Activated T-helper 2 cell treated with anti-CD3 and anti-CD28 coated beads, Interferon-gamma antibody, Interleukin-2, Interleukin-4, amounts not matched to agents 10 μg/mL and 5 μg/mL and 100 μg/mL, durations not matched to agents 14 hours and 24 hours and 36 hours (primary cell): ENCODE measurements at regions not wholly inside any gene's neighbourhood (a gene's known extent, or its start where the extent isn't known, plus 50 kb on each side); places are given as distances from the start of the nearest gene placed in this dataset.

Experiments used
- DNase-seq: peaks from one replicate; pipeline ENCODE4 v3.0.0; 2021; ENCODE audit warnings: low spot score
- H3K27ac Mint-ChIP-seq: one replicate; pipeline ENCODE4 v1.8.0; 2021; ENCODE audit warnings: mixed read lengths
- H3K27me3 Mint-ChIP-seq: one replicate; pipeline ENCODE4 v1.8.0; 2021; ENCODE audit warnings: low read depth, mixed read lengths
- H3K36me3 Mint-ChIP-seq: one replicate; pipeline ENCODE4 v1.8.0; 2021; ENCODE audit warnings: low read depth, mixed read lengths
- H3K4me1 Mint-ChIP-seq: one replicate; pipeline ENCODE4 v1.8.0; 2021; ENCODE audit warnings: low read depth, mixed read lengths
- H3K4me3 Mint-ChIP-seq: one replicate; pipeline ENCODE4 v1.8.0; 2021; ENCODE audit warnings: low read depth, mild to moderate bottlenecking, moderate library complexity, mixed read lengths
- H3K9me3 Mint-ChIP-seq: one replicate; pipeline ENCODE4 v1.8.0; 2021; ENCODE audit warnings: mixed read lengths
- intact Hi-C: fragments of 100-400 bp; cut with micrococcal nuclease; formaldehyde crosslinking; loops from one replicate; pipeline ENCODE4 v1.15.1; 2023

DNA sequence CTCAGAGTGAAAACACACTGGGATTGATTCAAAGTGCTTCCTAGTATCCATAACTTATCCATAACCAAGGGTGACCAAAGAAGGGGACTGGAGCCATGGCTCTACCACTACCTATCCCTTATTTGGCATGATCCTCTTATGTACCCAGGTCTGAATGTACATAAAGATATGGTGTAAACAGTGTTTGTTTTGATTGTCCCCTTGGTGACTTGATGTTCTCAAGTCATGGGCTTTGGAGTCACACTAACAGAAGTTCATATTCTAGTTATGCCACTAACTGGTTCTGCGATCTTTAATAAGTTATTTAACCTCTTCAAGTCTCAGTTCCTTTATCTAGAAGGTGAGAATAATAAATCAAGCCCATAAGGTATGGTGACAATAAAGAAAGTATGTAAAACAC, 283.4 kb upstream of the PTGER4 start:
- Mint-ChIP-seq H3K27ac (no peak overlapping the region), H3K4me1 (peaks cover 37% of the 10 kb centered on the region), H3K27me3 (no peaks in the 10 kb centered on the region), H3K4me3 (no peak overlapping the region), H3K36me3 (peaks cover 5% of the 10 kb centered on the region), H3K9me3 (no peaks in the 10 kb centered on the region)
- intact Hi-C loops = no loop called here
- no peak for DNase-seq

DNA sequence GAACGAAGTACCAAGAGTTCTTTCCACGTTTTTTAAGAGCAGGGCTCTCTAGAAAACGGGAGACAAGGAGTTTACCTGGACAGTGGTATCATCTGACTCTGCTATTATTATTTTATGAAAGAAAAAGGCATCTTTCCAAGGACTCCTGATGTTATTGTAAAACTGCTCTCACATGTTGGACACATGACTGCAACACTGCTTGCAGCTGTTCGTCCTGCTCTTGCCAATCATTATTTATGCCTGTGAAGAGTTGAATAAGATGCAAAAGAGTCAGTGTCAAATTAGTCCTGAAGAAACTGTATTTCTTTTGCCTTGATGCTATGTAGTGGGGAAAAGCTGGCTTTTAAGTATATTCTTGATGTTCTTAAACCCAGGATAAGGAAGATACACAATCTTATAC, 284.5 kb upstream of the PTGER4 start:
- no peaks in the 10 kb centered on the region for H3K9me3 Mint-ChIP-seq
- intact Hi-C loops = no loop called here
- H3K36me3 Mint-ChIP-seq = peaks cover 5% of the 10 kb centered on the region
- no peak overlapping the region for H3K4me3 Mint-ChIP-seq
- H3K27me3 Mint-ChIP-seq = no peaks in the 10 kb centered on the region
- no peak overlapping the region for H3K27ac Mint-ChIP-seq
- DNase-seq = no peak
- peaks cover 42% of the 10 kb centered on the region for H3K4me1 Mint-ChIP-seq

DNA sequence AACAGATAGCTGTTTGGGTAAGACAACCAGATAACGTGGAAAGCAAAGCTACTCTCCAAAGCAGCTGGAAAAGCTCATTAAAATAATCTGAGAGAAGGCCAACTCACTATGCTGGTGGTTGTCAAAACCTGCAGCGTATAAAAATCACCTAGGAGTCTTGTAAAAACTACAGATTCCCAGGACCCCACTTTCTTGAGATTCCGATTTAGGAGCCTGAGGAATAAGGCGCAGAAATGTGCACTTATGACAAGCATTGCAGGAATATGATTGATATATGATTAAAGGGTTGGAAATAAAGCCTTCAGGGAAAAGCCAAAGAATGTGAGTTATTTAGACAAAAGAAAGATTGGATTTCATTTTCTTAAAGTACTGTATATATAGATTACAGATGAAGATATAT, 285.0 kb upstream of the PTGER4 start:
- DNase-seq = no peak
- Mint-ChIP-seq H3K4me3 (no peak overlapping the region), H3K9me3 (no peaks in the 10 kb centered on the region), H3K4me1 (peaks cover 44% of the 10 kb centered on the region), H3K36me3 (peaks cover 5% of the 10 kb centered on the region), H3K27ac (no peak overlapping the region), H3K27me3 (no peaks in the 10 kb centered on the region)
- intact Hi-C loops = no loop called here

DNA sequence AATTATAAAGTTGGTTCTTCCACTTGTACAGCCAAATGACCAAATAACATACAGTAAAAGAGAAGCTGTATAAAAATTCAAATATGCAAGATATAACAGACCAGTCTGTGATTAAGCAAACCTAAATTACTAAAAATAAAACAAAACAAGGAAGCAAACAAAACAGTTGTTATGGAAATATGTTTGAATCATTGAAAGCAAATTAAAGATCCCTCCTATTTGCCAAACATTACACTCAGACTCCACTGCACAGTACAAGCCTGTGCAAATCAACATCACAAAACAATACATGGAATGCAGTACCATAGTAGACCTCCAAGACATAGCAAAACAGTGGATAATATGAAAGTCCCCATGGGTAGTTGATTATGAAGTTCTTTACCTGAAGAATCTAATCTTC, 288.1 kb upstream of the PTGER4 start:
- Mint-ChIP-seq H3K9me3 (no peaks in the 10 kb centered on the region), H3K36me3 (no peaks in the 10 kb centered on the region), H3K4me1 (peaks cover 50% of the 10 kb centered on the region), H3K4me3 (no peak overlapping the region), H3K27me3 (no peaks in the 10 kb centered on the region), H3K27ac (no peak overlapping the region)
- intact Hi-C loops = no loop called here
- DNase-seq = no peak

DNA sequence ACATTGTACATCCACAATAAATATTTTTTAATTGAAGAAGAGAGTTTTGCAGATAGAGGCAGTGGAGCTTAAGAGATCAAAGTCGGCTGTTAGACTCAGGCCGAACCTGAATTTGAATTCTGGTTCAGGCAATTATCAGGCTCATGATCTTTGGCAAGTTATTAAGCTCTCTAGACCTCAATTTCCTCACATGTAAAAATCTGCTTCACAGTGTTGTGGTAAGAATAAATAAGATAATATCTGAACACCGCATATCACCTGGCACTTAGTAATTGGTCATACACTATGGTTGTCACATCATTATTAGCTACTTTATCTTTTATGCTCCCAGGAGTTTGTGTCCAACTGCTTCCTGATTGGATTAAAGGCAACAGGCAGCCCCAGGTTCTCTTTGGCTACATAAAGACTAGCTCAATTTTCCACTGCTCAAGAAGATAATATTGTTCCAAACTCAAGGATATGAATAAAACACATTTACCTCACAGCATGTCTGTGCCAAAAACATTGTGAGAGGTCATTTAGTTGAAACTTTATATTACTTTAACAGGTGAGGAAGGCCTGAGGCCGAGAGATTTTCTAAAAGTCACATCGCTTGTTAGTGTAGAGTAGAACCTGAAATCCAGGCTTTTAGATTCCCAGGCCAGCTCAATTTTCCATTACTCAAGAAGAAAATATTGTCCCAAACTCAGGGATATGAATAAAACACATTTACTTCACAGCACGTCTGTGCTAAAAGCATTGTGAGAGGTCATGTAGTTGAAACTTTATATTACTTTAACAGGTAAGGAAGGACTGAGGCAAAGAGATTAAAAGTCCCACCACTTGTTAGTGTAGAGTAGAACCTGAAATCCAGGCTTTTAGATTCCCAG, 289.2 kb upstream of the PTGER4 start:
- Mint-ChIP-seq H3K4me3 (no peak overlapping the region), H3K27me3 (no peaks in the 10 kb centered on the region), H3K27ac (peak overlapping the region; percentile 4), H3K9me3 (no peaks in the 10 kb centered on the region), H3K4me1 (peaks cover 57% of the 10 kb centered on the region), H3K36me3 (no peaks in the 10 kb centered on the region)
- intact Hi-C loops = no loop called here
- DNase-seq = no peak

DNA sequence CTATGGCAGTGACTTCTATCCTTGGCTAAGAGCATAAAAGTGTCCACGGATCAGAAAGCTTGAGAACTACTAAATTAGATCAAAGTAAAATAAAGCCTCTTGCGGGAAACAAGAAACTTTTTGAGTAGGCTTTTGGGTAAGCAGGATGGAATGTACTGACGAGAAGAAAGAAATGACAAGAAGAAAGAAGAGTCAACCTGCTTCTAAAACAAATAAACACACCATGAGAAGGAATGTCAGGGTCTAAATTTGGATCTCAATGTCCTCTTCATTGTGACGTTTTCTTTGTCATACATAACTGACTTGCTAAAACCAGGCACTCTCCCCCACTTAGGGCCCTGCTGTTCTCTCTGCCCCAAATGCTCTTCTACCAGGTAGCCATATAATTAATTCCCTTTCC, 290.1 kb upstream of the PTGER4 start:
- Mint-ChIP-seq H3K9me3 (no peaks in the 10 kb centered on the region), H3K27ac (no peak overlapping the region), H3K4me3 (no peak overlapping the region), H3K36me3 (no peaks in the 10 kb centered on the region), H3K4me1 (peaks cover 66% of the 10 kb centered on the region), H3K27me3 (no peaks in the 10 kb centered on the region)
- no peak for DNase-seq
- intact Hi-C loops = loop anchor here (10.0 kb wide), 1 partner anchor 675 kb away; no protein-coding TSS in a partner anchor

DNA sequence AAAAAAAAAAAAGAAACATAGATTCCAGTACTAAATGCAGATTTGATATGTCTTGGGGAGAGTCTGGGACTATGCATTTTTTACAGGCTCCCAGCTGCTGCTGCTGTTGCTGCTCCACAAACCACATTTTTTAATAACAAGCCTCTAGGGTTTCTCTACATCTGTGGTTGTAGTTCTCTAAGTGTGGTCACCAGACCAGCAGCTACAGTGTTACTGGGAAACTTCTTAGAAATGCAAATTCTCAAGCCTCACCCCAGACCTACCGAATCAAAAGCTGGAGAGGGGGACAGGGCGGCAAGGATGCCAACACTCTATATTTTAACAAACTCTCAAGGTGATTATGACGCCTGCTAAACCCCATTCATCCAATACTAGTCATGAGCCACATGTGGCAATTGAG, 293.4 kb upstream of the PTGER4 start:
- DNase-seq = no peak

DNA sequence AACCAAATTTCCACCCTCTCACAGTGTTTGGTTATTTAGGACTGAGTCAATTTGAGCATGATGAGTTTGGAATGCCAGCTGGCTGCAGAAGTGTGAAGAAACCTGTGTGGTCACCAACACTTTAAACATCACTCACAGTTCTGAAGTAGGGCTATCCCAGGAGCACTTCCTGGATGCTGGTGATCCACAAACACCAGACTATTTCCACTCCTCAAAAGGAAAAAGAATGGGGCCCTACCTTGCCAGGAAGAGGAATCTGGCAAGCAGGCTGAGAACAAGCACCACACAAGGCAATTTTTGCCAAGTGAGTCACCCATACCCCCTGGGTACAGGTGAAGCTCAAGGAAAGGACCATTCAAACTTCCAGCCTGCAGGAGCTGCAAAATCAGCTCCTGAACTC, 294.2 kb upstream of the PTGER4 start:
- intact Hi-C loops = loop anchor here (1.0 to 10.0 kb wide), 4 partner anchors 56 to 671 kb away; no protein-coding TSS in a partner anchor
- Mint-ChIP-seq H3K27me3 (no peaks in the 10 kb centered on the region), H3K36me3 (peaks cover 12% of the 10 kb centered on the region), H3K4me1 (peaks cover 83% of the 10 kb centered on the region), H3K9me3 (peaks cover 10% of the 10 kb centered on the region), H3K4me3 (peak overlapping the region; percentile 64), H3K27ac (peak overlapping the region; percentile 42)
- DNase-seq = no peak

More for the DNA sequence above, 293.4 kb upstream of the PTGER4 start:
- Mint-ChIP-seq H3K4me1 (peaks cover 88% of the 10 kb centered on the region), H3K4me3 (no peak overlapping the region), H3K27me3 (no peaks in the 10 kb centered on the region), H3K9me3 (peaks cover 6% of the 10 kb centered on the region), H3K36me3 (peaks cover 6% of the 10 kb centered on the region), H3K27ac (peak overlapping the region; percentile 42)
- intact Hi-C loops = loop anchor here (10.0 kb wide), 1 partner anchor 671 kb away; no protein-coding TSS in a partner anchor

DNA sequence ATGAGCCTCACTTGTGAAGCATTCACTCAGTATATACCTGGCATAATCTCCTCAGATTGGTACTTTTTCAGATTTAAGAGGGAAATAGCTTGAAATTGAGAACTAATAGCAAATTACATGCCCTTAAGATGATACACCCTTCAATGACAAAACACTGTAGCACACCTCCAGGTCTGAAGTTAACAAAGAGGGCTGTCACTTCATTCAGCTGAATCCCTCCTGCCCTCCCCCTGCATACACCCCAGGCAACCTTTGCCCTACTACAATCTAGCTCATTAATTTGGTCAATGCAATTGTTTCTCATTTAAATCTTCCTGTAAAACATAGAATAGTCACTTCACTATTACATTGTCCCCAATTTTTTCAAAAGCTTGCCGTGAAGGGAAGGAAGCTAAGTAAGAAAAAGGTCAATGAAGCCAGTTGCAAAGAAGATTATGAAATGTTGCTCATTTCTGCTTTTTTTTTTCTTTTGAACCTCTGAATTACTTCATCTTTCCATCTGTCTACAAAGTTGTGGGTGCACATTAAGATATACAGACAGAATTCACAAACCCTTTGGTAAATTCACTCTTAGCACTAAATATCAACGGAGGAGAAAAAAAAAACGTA, 294.8 kb upstream of the PTGER4 start:
- Mint-ChIP-seq H3K36me3 (peaks cover 18% of the 10 kb centered on the region), H3K4me3 (peak overlapping the region; percentile 64), H3K27ac (peak overlapping the region; percentile 90), H3K27me3 (no peaks in the 10 kb centered on the region), H3K4me1 (peaks cover 81% of the 10 kb centered on the region), H3K9me3 (peaks cover 16% of the 10 kb centered on the region)
- intact Hi-C loops = loop anchor here (1.0 to 10.0 kb wide), 18 partner anchors 21 to 670 kb away; partner anchors contain the start of gene PTGER4
- DNase-seq = no peak

DNA sequence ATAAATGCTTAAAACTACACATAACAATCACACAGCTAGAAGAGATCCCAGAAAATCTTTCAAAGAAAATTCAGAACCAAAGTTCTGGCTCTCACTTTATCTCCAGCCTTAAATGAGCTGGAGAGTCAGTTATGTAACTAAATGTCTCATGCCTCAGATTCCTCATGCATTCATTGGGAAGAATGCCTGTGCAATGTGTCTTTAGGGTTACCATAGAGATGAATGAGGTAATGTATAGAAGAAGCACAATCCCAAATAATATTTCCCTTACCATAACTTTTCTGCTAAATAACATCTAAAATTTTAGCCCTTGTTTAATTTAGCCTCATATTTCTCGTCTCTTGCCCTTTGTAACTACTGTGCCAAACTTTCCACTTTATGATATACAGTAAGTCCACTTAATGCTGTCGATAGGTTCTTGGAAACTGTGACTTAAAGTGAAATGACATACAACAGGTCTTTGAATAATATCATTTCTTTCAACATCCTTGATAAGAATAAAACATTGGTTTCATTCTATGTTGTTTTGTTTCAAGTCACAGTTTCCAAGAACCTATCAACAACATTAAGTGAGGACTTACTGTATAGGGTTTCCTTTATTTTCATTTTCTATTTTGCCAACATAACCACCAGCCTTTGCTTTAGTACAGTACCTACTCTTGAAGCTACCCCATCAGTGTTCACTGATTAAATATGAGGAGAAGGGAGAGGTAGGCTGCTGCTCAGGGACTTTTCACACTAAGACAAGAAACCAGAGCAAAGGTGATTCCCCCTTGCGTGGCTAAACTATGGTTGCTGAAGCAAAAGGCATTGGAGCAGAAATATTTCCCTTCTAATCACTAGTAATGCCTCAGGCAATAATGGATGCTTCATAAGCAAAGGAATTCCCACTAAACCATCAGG, 295.7 kb upstream of the PTGER4 start:
- Mint-ChIP-seq H3K27me3 (no peaks in the 10 kb centered on the region), H3K9me3 (peaks cover 22% of the 10 kb centered on the region), H3K4me3 (peak overlapping the region; percentile 52), H3K36me3 (peaks cover 27% of the 10 kb centered on the region), H3K27ac (peak overlapping the region; percentile 90), H3K4me1 (peaks cover 77% of the 10 kb centered on the region)
- no peak for DNase-seq
- intact Hi-C loops = loop anchor here (1.0 to 10.0 kb wide), 16 partner anchors 22 to 669 kb away; partner anchors contain the start of gene PTGER4

DNA sequence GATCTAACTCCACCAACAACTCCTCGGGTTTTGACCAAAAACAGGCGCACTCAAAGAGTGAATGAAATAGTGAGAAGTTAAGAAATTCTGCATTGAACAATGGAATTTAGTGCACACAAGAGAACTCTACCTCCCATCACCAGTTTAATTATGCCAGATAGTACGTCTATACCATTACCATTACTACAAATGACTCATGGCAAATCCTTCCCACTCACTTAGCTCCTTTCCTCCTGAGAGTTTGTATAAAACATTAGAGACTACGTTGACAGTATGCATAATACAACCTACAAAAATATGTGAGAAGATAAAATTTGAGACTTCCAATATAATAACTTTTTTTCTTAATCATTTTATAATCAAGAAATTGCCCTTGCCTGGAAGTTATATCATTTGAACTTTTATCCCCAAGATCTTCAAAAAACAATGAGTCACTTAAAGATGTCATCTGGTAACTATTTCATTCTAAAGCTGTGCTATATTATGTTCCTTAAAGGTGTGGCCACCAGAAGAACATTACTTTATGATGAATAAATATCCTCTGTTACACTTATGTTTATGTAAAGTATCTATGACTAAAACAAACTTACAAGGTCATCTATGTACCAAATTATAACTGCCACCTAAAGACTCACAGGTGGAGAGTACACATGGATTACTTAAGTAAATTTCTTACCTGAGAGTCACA, 297.9 kb upstream of the PTGER4 start:
- Mint-ChIP-seq H3K4me1 (peaks cover 75% of the 10 kb centered on the region), H3K27ac (peak overlapping the region; percentile 13), H3K4me3 (no peak overlapping the region), H3K27me3 (no peaks in the 10 kb centered on the region), H3K9me3 (peaks cover 30% of the 10 kb centered on the region), H3K36me3 (peaks cover 36% of the 10 kb centered on the region)
- intact Hi-C loops = loop anchor here (5.0 to 10.0 kb wide), 2 partner anchors 435 to 667 kb away; no protein-coding TSS in a partner anchor
- DNase-seq = no peak

DNA sequence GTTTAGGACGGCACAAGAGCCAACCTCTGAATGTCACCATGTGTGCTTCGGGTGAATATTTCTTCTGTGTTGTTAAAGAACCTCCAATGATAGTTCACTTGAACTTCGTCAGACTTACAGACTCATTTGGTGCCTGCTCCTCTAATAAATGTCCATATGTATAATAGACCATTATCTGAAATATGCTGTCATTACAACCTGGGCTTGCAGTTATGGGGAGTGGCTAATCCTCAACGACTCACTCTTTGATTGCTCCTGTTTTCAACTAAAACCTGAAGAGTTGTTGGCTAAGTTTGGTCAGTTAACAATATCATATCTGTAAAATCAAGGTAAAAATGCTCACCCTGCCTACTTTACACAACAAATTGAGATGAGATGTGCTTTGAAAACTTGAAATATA, 298.7 kb upstream of the PTGER4 start:
- Mint-ChIP-seq H3K4me1 (peaks cover 70% of the 10 kb centered on the region), H3K27ac (no peak overlapping the region), H3K4me3 (no peak overlapping the region), H3K27me3 (no peaks in the 10 kb centered on the region), H3K9me3 (peaks cover 30% of the 10 kb centered on the region), H3K36me3 (peaks cover 39% of the 10 kb centered on the region)
- no peak for DNase-seq
- intact Hi-C loops = loop anchor here (5.0 to 10.0 kb wide), 2 partner anchors 434 to 666 kb away; no protein-coding TSS in a partner anchor
